ENCODE measurements at regions not wholly inside any gene's neighbourhood (a gene's known extent, or its start where the extent isn't known, plus 50 kb on each side); places are given as distances from the start of the nearest gene placed in this dataset.

DNA sequence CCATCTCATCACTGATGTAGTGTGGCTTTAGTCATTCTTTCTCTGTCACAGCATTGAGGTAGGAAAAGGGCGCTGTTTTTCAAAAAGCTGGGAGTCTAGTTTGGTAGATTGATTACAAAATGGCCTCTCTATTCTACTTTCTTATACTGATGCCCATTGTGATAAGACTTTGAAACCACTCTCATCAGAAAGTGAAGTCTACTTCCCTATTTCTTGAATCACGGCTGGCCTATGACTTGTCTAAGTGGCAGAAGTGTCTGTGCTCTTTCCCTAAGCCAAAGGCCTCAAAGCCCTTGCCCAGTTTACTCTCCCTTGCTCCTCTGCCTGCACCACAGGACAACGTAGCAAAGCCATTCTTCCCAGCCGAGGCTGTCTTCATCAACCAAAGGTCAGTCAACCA lies 83.0 kb upstream of the IL33 start:
- FAIRE-seq: no peak

GRCh38 chr9:6128030-6128429 lies 87.6 kb upstream of the IL33 start:
- no peaks in the 10 kb centered on the region for H3K9me3 ChIP-seq (ENCODE audit: control insufficient read depth, low read depth, low read length)
- H3K9ac ChIP-seq (ENCODE audit: control insufficient read depth, extremely low read depth, insufficient read depth, low read length): no peak overlapping the region
- no peak for FAIRE-seq
- H3K4me3 ChIP-seq (ENCODE audit: control insufficient read depth in 2 of 3, extremely low read depth in 1 of 3, insufficient read depth in 2 of 3, low read depth in 1 of 3, low read length in 3 of 3): no peak overlapping the region
- dilution Hi-C loops (cut with MboI; ENCODE audit: extremely low pct_ligation_motif_present, low sequenced_read_pairs): no loop called here
- H2AFZ ChIP-seq (ENCODE audit: control insufficient read depth, low read length): no peak overlapping the region
- H3K36me3 ChIP-seq (ENCODE audit: control insufficient read depth in 2 of 2, extremely low read depth in 1 of 2, insufficient read depth in 2 of 2, low read length in 2 of 2): no peaks in the 10 kb centered on the region
- no peak for DNase-seq (ENCODE audit: low read depth, low spot score)
- no peaks in the 10 kb centered on the region for H4K20me1 ChIP-seq (ENCODE audit: control insufficient read depth, extremely low read depth, insufficient read depth, low read length)
- H3K4me2 ChIP-seq (ENCODE audit: control insufficient read depth, extremely low read depth, insufficient read depth, low read depth, low read length): no peak overlapping the region
- H3K4me1 ChIP-seq (ENCODE audit: control insufficient read depth, extremely low read depth, insufficient read depth, low read length): peaks cover under 1% of the 10 kb centered on the region
- no peaks in the 10 kb centered on the region for H3K9me1 ChIP-seq (ENCODE audit: control insufficient read depth, extremely low read depth, insufficient read depth, low read length)
- H3K27me3 ChIP-seq (ENCODE audit: control insufficient read depth, extremely low read depth, insufficient read depth, low read length): no peaks in the 10 kb centered on the region
- no peak overlapping the region for H3K27ac ChIP-seq (ENCODE audit: control insufficient read depth, insufficient read depth, low read length)
- TF ChIP-seq, protein P1, sequence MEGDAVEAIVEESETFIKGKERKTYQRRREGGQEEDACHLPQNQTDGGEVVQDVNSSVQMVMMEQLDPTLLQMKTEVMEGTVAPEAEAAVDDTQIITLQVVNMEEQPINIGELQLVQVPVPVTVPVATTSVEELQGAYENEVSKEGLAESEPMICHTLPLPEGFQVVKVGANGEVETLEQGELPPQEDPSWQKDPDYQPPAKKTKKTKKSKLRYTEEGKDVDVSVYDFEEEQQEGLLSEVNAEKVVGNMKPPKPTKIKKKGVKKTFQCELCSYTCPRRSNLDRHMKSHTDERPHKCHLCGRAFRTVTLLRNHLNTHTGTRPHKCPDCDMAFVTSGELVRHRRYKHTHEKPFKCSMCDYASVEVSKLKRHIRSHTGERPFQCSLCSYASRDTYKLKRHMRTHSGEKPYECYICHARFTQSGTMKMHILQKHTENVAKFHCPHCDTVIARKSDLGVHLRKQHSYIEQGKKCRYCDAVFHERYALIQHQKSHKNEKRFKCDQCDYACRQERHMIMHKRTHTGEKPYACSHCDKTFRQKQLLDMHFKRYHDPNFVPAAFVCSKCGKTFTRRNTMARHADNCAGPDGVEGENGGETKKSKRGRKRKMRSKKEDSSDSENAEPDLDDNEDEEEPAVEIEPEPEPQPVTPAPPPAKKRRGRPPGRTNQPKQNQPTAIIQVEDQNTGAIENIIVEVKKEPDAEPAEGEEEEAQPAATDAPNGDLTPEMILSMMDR (optimal IDR thresholded peaks at IDR 0.05 in 1 of 3, IDR thresholded peaks at IDR 0.05 in 1 of 3, conservative IDR thresholded peaks at IDR 0.05 in 1 of 3; ENCODE audit: extremely low read depth in 1 of 3, insufficient read depth in 2 of 3, low read length in 3 of 3): no peak
- TF ChIP-seq EZH2 (IDR thresholded peaks at IDR 0.05; ENCODE audit: low read length): no peak
- no peaks in the 10 kb centered on the region for H3K79me2 ChIP-seq (ENCODE audit: control insufficient read depth, insufficient read depth, low read length)

More for the DNA sequence above, 83.0 kb upstream of the IL33 start:
- Histone ChIP-seq H3K36me3 (ENCODE audit: control insufficient read depth in 2 of 2, extremely low read depth in 1 of 2, insufficient read depth in 2 of 2, low read length in 2 of 2) (no peaks in the 10 kb centered on the region), H3K9ac (ENCODE audit: control insufficient read depth, extremely low read depth, insufficient read depth, low read length) (no peak overlapping the region), H3K79me2 (ENCODE audit: control insufficient read depth, insufficient read depth, low read length) (no peaks in the 10 kb centered on the region), H3K4me2 (ENCODE audit: control insufficient read depth, extremely low read depth, insufficient read depth, low read depth, low read length) (no peak overlapping the region), H3K4me3 (ENCODE audit: control insufficient read depth in 2 of 3, extremely low read depth in 1 of 3, insufficient read depth in 2 of 3, low read depth in 1 of 3, low read length in 3 of 3) (no peak overlapping the region), H3K4me1 (ENCODE audit: control insufficient read depth, extremely low read depth, insufficient read depth, low read length) (peaks cover 23% of the 10 kb centered on the region), H3K9me1 (ENCODE audit: control insufficient read depth, extremely low read depth, insufficient read depth, low read length) (no peaks in the 10 kb centered on the region), H4K20me1 (ENCODE audit: control insufficient read depth, extremely low read depth, insufficient read depth, low read length) (no peaks in the 10 kb centered on the region), H3K27me3 (ENCODE audit: control insufficient read depth, extremely low read depth, insufficient read depth, low read length) (no peaks in the 10 kb centered on the region), H3K9me3 (ENCODE audit: control insufficient read depth, low read depth, low read length) (no peaks in the 10 kb centered on the region), H3K27ac (ENCODE audit: control insufficient read depth, insufficient read depth, low read length) (no peak overlapping the region), H2AFZ (ENCODE audit: control insufficient read depth, low read length) (no peak overlapping the region)
- dilution Hi-C loops (cut with MboI; ENCODE audit: extremely low pct_ligation_motif_present, low sequenced_read_pairs): no loop called here
- TF ChIP-seq, protein P1 (optimal IDR thresholded peaks at IDR 0.05 in 1 of 3, IDR thresholded peaks at IDR 0.05 in 1 of 3, conservative IDR thresholded peaks at IDR 0.05 in 1 of 3; ENCODE audit: extremely low read depth in 1 of 3, insufficient read depth in 2 of 3, low read length in 3 of 3): no peak
- TF ChIP-seq EZH2 (IDR thresholded peaks at IDR 0.05; ENCODE audit: low read length): no peak
- DNase-seq (ENCODE audit: low read depth, low spot score): no peak
